Urinary bladder (tissue), 3 donors: ENCODE measurements at regions not wholly inside any gene's neighbourhood (a gene's known extent, or its start where the extent isn't known, plus 50 kb on each side); places are given as distances from the start of the nearest gene placed in this dataset.

Experiments
- DNase-seq: peaks from one replicate; pipeline ENCODE4 v3.0.0-alpha.2; 2015; ENCODE audit errors: extremely low spot score
- H3K27ac ChIP-seq: one replicate; pipeline ENCODE4 v1.5.1; 2013; ENCODE audit warnings: low read depth, mild to moderate bottlenecking, moderate library complexity
- H3K36me3 ChIP-seq: one replicate; pipeline ENCODE4 v1.6.1; 2013; ENCODE audit warnings: mild to moderate bottlenecking, moderate library complexity; ENCODE audit not compliant: insufficient read depth
- H3K4me1 ChIP-seq: one replicate; pipeline ENCODE4 v1.6.1; 2013; ENCODE audit warnings: mild to moderate bottlenecking, moderate library complexity; ENCODE audit not compliant: insufficient read depth
- H3K4me3 ChIP-seq: one replicate; pipeline ENCODE4 v1.5.1; 2013; ENCODE audit warnings: low read depth, low read length
- WGBS: extraction: QIAGEN DNeasy Blood & Tissue Kit; methylation state at CpG from one replicate; pipeline ENCODE4 v1.1.7; 2013; 5-methylcytosine and 5-hydroxymethylcytosine counted together
- donor health status: healthy with polysubstance abuse.
- donor health status: healthy.

- Histone ChIP-seq H3K4me3 (no peak overlapping the region), H3K27ac (no peak overlapping the region), H3K4me1 (no peaks in the 10 kb centered on the region), H3K36me3 (no peaks in the 10 kb centered on the region)
- 42% methylated on average over 13 of the region's 13 CpGs for whole genome bisulfite sequencing
- no peak for DNase-seq
Measured at GRCh38 chr20:24096864-24097450, 108.4 kb upstream of the GGTLC1 start.

DNA sequence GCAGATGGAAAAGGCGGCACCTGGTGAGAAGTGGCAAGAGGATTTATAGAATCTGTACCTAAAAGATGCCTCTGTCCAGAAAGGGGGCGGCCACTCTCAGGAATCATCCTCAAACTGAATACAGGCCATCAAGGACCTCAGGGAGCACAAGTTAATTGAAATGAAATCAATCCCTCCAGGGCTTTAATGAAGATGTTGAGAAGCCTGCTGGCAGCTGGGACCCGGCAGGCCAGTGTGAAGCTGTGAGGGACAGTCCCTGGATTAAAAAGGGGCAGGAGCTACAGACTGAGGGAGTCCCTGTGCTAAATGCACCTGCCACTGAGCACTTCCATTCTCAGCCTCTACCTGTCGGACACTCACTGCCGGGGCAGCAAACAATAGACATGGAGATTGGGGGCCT, 107.7 kb upstream of the GGTLC1 start:
- WGBS = 81% methylated on average over 5 of the region's 5 CpGs
- Histone ChIP-seq H3K36me3 (no peaks in the 10 kb centered on the region), H3K4me1 (no peaks in the 10 kb centered on the region), H3K4me3 (no peak overlapping the region), H3K27ac (no peak overlapping the region)
- no peak for DNase-seq

- no peak overlapping the region for H3K27ac ChIP-seq
- no peaks in the 10 kb centered on the region for H3K4me1 ChIP-seq
- H3K4me3 ChIP-seq = no peak overlapping the region
- H3K36me3 ChIP-seq = no peaks in the 10 kb centered on the region
- DNase-seq = peak; percentile 77
- 79% methylated on average over 7 of the region's 7 CpGs for WGBS
Measured at GRCh38 chr20:24095756-24096155, 107.2 kb upstream of the GGTLC1 start.

- no peak overlapping the region for H3K27ac ChIP-seq
- no peaks in the 10 kb centered on the region for H3K4me1 ChIP-seq
- no peak overlapping the region for H3K4me3 ChIP-seq
- no peaks in the 10 kb centered on the region for H3K36me3 ChIP-seq
- DNase-seq = no peak
Measured at GRCh38 chr20:24095303-24095702, 106.7 kb upstream of the GGTLC1 start.

GRCh38 chr20:24089576-24089975, 101.0 kb upstream of the GGTLC1 start:
- Histone ChIP-seq H3K36me3 (no peaks in the 10 kb centered on the region), H3K4me1 (no peaks in the 10 kb centered on the region), H3K4me3 (no peak overlapping the region), H3K27ac (no peak overlapping the region)
- DNase-seq = no peak
- WGBS = 45% methylated on average over 2 of the region's 2 CpGs

DNA sequence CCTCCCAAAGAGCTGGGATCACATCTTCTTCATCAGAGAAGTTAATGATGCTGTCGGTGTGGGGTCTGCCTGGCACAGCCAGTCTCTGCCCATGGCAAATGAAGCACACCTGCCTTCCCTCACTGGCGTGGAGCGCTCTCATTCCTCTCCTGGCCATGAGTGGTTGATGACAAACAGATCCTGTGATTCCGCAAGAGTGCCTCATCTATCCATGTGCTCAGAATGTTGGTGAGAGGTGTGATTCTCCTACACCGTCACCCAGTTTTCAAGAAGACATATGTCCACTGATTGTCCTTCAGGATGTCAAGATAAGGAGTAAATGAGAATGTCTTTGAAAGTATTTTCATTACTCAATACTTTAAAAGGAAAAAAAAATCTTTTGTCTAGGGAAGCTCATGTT, 97.5 kb upstream of the GGTLC1 start:
- no peak overlapping the region for H3K27ac ChIP-seq
- DNase-seq = no peak
- 61% methylated on average over 5 of the region's 5 CpGs for WGBS
- H3K4me3 ChIP-seq = no peak overlapping the region
- no peaks in the 10 kb centered on the region for H3K36me3 ChIP-seq
- H3K4me1 ChIP-seq = no peaks in the 10 kb centered on the region

DNA sequence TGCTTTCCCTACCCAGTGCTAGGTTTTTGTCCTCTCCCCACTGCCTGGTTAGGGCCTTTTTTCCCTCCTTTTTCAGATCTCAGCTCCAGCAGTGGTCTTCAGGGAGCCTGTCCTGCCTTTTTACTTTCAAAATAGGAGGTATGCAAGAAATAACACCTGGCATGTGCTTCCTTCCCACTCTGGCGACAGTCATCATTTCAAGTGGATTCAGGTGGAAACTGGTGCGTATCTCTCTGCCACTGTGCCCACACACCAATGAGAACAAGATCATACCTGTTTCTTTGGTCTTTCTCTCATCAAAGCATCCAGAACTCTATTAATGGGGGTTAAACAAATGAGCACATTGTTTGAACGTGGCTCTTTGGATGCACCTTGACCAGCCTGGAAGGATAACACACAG, 95.7 kb upstream of the GGTLC1 start:
- Histone ChIP-seq H3K4me1 (no peaks in the 10 kb centered on the region), H3K27ac (no peak overlapping the region), H3K4me3 (no peak overlapping the region), H3K36me3 (no peaks in the 10 kb centered on the region)
- 69% methylated on average over 3 of the region's 3 CpGs for WGBS
- no peak for DNase-seq

- H3K4me1 ChIP-seq = no peaks in the 10 kb centered on the region
- DNase-seq = no peak
- WGBS = 86% methylated on average over 6 of the region's 6 CpGs
- no peak overlapping the region for H3K4me3 ChIP-seq
- no peak overlapping the region for H3K27ac ChIP-seq
- no peaks in the 10 kb centered on the region for H3K36me3 ChIP-seq
Measured at GRCh38 chr20:24081077-24081476, 92.5 kb upstream of the GGTLC1 start.

DNA sequence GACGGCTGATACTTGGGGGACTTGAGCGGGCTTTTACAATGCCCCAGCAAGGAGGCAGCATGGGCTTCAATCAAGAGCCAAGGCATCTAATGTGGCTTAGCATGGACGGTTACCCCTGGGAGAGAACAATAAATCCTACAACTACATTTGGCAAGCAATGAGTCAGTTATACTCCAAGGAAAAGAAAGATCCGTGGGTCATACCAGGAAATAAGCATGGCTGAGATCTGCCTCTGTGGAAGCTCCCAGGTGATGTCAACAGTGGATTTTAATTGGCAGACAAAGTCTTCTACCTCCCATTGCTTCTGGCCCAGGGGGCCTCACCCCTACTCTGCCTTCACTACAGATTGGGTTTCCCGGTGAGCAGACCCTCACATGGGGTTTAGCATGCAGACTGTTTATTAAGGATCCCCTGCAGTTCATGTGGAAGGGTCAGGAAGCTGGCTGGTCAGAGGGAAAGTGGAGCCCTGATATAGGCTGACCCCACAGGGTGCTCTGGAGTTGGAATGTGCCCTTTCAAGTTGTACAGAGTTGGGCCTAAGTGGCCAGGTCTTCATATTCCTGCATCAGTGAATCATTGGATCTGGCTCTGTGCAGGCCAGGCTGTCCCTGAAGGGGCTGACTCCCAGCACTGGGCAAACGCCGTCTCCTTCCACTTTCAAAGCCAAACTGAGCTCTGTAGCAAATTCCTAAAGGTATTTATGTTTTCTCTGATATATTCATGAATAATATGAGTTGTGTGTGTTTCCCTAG, 91.3 kb upstream of the GGTLC1 start:
- no peak for DNase-seq
- Histone ChIP-seq H3K4me1 (no peaks in the 10 kb centered on the region), H3K4me3 (no peak overlapping the region), H3K27ac (no peak overlapping the region), H3K36me3 (no peaks in the 10 kb centered on the region)
- 78% methylated on average over 7 of the region's 7 CpGs for WGBS

DNA sequence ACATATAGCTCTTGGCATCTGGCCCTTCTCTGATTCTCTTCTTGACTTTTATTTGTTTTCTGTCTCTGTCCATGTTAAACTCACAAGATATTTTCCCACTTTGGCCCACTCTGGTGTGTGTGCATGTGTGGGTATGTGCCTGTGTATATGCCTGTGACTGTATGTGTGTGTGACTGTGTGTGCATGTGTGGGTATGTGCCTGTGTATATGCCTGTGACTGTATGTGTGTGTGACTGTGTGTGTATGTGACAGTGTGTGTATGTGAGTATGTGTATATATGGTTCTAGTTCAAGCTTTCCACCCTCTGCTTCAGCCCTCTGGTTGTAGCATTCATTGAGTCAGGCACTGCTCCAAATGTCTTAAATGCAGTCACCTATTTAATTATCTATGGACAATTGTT, 88.6 kb upstream of the GGTLC1 start:
- Histone ChIP-seq H3K4me3 (no peak overlapping the region), H3K27ac (no peak overlapping the region), H3K36me3 (no peaks in the 10 kb centered on the region), H3K4me1 (no peaks in the 10 kb centered on the region)
- no peak for DNase-seq

- no peak overlapping the region for H3K27ac ChIP-seq
- WGBS = 92% methylated on average over 2 of the region's 2 CpGs
- H3K36me3 ChIP-seq = no peaks in the 10 kb centered on the region
- no peak overlapping the region for H3K4me3 ChIP-seq
- peaks cover 1% of the 10 kb centered on the region for H3K4me1 ChIP-seq
- no peak for DNase-seq
Measured at GRCh38 chr20:24070679-24071078, 82.1 kb upstream of the GGTLC1 start.

DNA sequence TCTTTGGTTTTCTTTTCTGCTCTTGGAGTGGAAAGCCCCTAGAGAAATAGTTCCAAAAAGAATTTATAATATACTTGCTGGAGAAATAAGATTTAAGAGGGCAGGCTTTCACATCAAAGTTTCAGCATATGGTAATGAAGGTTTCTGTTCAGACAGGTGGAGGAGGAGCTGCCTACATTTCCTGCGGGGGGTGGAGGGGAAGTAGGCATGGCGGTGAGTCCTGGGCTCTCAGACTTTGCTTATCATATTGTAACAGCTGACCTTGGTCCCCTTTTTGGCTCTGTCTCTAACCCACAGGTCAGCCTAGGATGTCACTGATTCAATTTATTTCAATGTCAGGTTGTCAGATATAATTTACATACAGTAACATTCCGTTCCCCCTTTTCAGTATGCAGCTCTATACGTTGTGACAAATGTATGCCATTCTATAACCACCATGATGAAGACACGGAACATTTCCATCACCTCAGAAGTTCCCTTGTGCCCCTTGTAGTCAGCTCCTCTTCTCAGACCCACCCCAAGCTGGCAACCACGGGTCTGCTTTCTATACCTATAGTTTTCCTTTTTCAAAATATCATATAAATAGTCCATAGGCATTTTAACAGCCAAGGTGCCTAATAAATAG, 77.6 kb upstream of the GGTLC1 start:
- 60% methylated on average over 6 of the region's 6 CpGs for WGBS
- no peaks in the 10 kb centered on the region for H3K4me1 ChIP-seq
- H3K27ac ChIP-seq = no peak overlapping the region
- H3K36me3 ChIP-seq = no peaks in the 10 kb centered on the region
- DNase-seq = no peak
- no peak overlapping the region for H3K4me3 ChIP-seq

- Histone ChIP-seq H3K4me3 (no peak overlapping the region), H3K27ac (no peak overlapping the region), H3K36me3 (no peaks in the 10 kb centered on the region), H3K4me1 (no peaks in the 10 kb centered on the region)
- no peak for DNase-seq
Measured at GRCh38 chr20:24064915-24065314, 76.3 kb upstream of the GGTLC1 start.

GRCh38 chr20:24064092-24064491, 75.5 kb upstream of the GGTLC1 start:
- no peak overlapping the region for H3K4me3 ChIP-seq
- no peak overlapping the region for H3K27ac ChIP-seq
- no peak for DNase-seq
- WGBS = 85% methylated on average over 4 of the region's 4 CpGs
- no peaks in the 10 kb centered on the region for H3K4me1 ChIP-seq
- H3K36me3 ChIP-seq = no peaks in the 10 kb centered on the region
